MM.1S (cell line): ENCODE measurements at regions not wholly inside any gene's neighbourhood (a gene's known extent, or its start where the extent isn't known, plus 50 kb on each side); places are given as distances from the start of the nearest gene placed in this dataset.

Source experiments
- DNase-seq: peaks from one replicate; pipeline ENCODE4 v3.0.0-alpha.2; 2015
- H2AFZ ChIP-seq: fragments of 300-600 bp; sonication (generic); 2 replicates; pipeline ENCODE4 v1.6.0; 2016; ENCODE audit warnings: antibody characterized with exemption, low read length
- H3F3A ChIP-seq: fragments of 300-600 bp; sonication (generic); 2 replicates; pipeline ENCODE4 v1.6.1; 2016; ENCODE audit warnings: mild to moderate bottlenecking, antibody characterized with exemption, low read length, moderate library complexity, mixed read lengths; ENCODE audit not compliant: insufficient read depth
- H3K27ac ChIP-seq: fragments of 300-600 bp; sonication (generic); 2 replicates; pipeline ENCODE4 v1.5.1; 2016; ENCODE audit warnings: mild to moderate bottlenecking, low read length
- H3K27me3 ChIP-seq: fragments of 300-600 bp; sonication (generic); replicated peaks from 2 replicates; pipeline ENCODE4 v1.6.0; 2016; ENCODE audit warnings: low read length; ENCODE audit not compliant: insufficient read depth
- H3K36me3 ChIP-seq: fragments of 300-600 bp; sonication (generic); replicated peaks from 2 replicates; pipeline ENCODE4 v1.6.1; 2016; ENCODE audit warnings: mild to moderate bottlenecking, low read length, mixed read lengths; ENCODE audit not compliant: insufficient read depth
- H3K4me1 ChIP-seq: fragments of 300-600 bp; sonication (generic); 2 replicates; pipeline ENCODE4 v1.6.1; 2016; ENCODE audit warnings: low read length, mixed read lengths
- H3K4me2 ChIP-seq: fragments of 300-600 bp; sonication (generic); 2 replicates; pipeline ENCODE4 v1.6.0; 2016; ENCODE audit warnings: low read depth, low read length
- H3K4me3 ChIP-seq: fragments of 300-600 bp; sonication (generic); 2 replicates; pipeline ENCODE4 v1.5.1; 2016; ENCODE audit warnings: low read length, mixed read lengths
- H3K79me2 ChIP-seq: fragments of 300-600 bp; sonication (generic); 2 replicates; pipeline ENCODE4 v1.6.1; 2016; ENCODE audit warnings: mixed run types, low read length, mixed read lengths
- H3K9ac ChIP-seq: fragments of 300-600 bp; sonication (generic); 2 replicates; pipeline ENCODE4 v1.6.1; 2016; ENCODE audit warnings: low read length, mixed read lengths
- H3K9me2 ChIP-seq: fragments of 300-600 bp; sonication (generic); replicated peaks from 2 replicates; pipeline ENCODE4 v1.6.1; 2016; ENCODE audit warnings: mild to moderate bottlenecking, low read length, mixed read lengths; ENCODE audit not compliant: insufficient read depth
- H3K9me3 ChIP-seq: fragments of 300-600 bp; sonication (generic); replicated peaks from 2 replicates; pipeline ENCODE4 v1.6.1; 2016; ENCODE audit warnings: mild to moderate bottlenecking, low read length, mixed read lengths; ENCODE audit not compliant: insufficient read depth
- H4K20me1 ChIP-seq: fragments of 300-600 bp; sonication (generic); 2 replicates; pipeline ENCODE4 v1.6.1; 2016; ENCODE audit warnings: mild to moderate bottlenecking, low read length, moderate library complexity, mixed read lengths; ENCODE audit not compliant: insufficient read depth
- CTCF ChIP-seq: fragments of 300-600 bp; sonication (generic); IDR thresholded peaks from 2 replicates; pipeline ENCODE4 v1.5.1; 2016; ENCODE audit warnings: antibody characterized with exemption, low read length, mixed read lengths
- EZH2 ChIP-seq: fragments of 300-600 bp; sonication (generic); optimal IDR thresholded peaks from 2 replicates; pipeline ENCODE3; 2017; ENCODE audit warnings: low read depth, mild to moderate bottlenecking, antibody characterized with exemption, low read length, mixed read lengths
- EZH2phosphoT487 ChIP-seq: fragments of 300-600 bp; sonication (generic); IDR thresholded peaks from 2 replicates; pipeline ENCODE4 v1.6.1; 2018; ENCODE audit warnings: antibody characterized with exemption, low read length

DNA sequence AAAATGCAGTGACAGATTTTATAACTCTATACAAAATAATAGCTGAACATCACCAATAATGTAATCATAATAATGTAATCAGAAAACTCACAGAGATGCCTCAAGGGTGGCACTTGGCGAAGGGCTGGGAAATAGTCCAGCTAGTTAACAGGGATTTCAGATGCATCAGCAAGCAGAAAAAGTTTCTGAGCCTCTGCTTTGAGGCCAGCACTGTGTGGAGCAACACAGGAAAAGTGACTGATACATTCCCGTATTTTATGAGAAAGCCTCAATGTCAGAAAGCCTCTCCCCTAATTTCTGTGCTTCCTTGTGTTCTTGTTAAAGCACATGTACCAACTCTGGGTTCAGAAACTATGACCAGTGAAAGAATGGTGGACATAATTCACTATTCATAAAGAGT is 304.8 kb downstream of the VPS13C start:
- no peak overlapping the region for H3K27ac ChIP-seq
- H2AFZ ChIP-seq, result no peak overlapping the region
- H3F3A ChIP-seq, result no peaks in the 10 kb centered on the region
- TF ChIP-seq CTCF (no peak), EZH2 (no peak), EZH2phosphoT487 (no peak)
- no peaks in the 10 kb centered on the region for H3K9me2 ChIP-seq
- no peak for DNase-seq
- no peaks in the 10 kb centered on the region for H4K20me1 ChIP-seq
- H3K4me3 ChIP-seq, result no peak overlapping the region
- no peaks in the 10 kb centered on the region for H3K4me1 ChIP-seq
- no peaks in the 10 kb centered on the region for H3K9me3 ChIP-seq
- no peaks in the 10 kb centered on the region for H3K36me3 ChIP-seq
- H3K9ac ChIP-seq, result no peak overlapping the region
- no peaks in the 10 kb centered on the region for H3K79me2 ChIP-seq
- no peak overlapping the region for H3K4me2 ChIP-seq
- no peaks in the 10 kb centered on the region for H3K27me3 ChIP-seq

GRCh38 chr15:61753018-61753710 is 307.1 kb downstream of the VPS13C start:
- Histone ChIP-seq H3K4me2 (no peak overlapping the region), H4K20me1 (no peaks in the 10 kb centered on the region), H2AFZ (no peak overlapping the region), H3K27me3 (no peaks in the 10 kb centered on the region), H3K4me1 (no peaks in the 10 kb centered on the region), H3K9me2 (no peaks in the 10 kb centered on the region), H3F3A (no peaks in the 10 kb centered on the region), H3K27ac (no peak overlapping the region), H3K36me3 (no peaks in the 10 kb centered on the region), H3K9me3 (no peaks in the 10 kb centered on the region), H3K4me3 (no peak overlapping the region), H3K79me2 (no peaks in the 10 kb centered on the region), H3K9ac (no peak overlapping the region)
- no peak for TF ChIP-seq EZH2phosphoT487
- no peak for TF ChIP-seq EZH2
- TF ChIP-seq CTCF, result no peak
- no peak for DNase-seq

DNA sequence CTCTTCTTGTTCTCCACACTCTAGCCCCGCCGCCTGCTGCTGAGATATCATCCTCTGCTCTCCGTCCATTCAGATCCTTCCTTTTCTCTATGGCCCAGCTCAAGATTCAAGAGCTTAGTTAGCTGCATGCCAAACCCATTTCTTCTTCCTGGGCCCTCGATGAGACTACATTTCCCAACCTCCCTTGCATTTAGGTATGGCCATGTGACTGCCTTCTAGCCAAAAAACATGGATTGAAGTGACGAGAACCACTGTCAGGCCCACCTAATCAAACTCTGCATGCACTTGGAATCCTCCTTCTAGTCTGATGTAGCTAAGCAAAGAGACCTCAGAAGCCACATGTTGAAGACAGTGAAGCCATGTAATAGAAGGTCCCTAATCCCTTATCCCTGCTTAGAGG is 308.2 kb downstream of the VPS13C start:
- H2AFZ ChIP-seq, result no peak overlapping the region
- no peaks in the 10 kb centered on the region for H3K27me3 ChIP-seq
- H3K4me2 ChIP-seq, result no peak overlapping the region
- DNase-seq, result no peak
- H3K27ac ChIP-seq, result no peak overlapping the region
- H3F3A ChIP-seq, result no peaks in the 10 kb centered on the region
- H3K4me1 ChIP-seq, result no peaks in the 10 kb centered on the region
- TF ChIP-seq EZH2phosphoT487 (no peak), CTCF (no peak), EZH2 (no peak)
- no peak overlapping the region for H3K9ac ChIP-seq
- no peaks in the 10 kb centered on the region for H3K36me3 ChIP-seq
- H4K20me1 ChIP-seq, result no peaks in the 10 kb centered on the region
- H3K4me3 ChIP-seq, result no peak overlapping the region
- no peaks in the 10 kb centered on the region for H3K79me2 ChIP-seq
- H3K9me3 ChIP-seq, result no peaks in the 10 kb centered on the region
- H3K9me2 ChIP-seq, result no peaks in the 10 kb centered on the region
